ENCODE measurements at regions not wholly inside any gene's neighbourhood (a gene's known extent, or its start where the extent isn't known, plus 50 kb on each side); places are given as distances from the start of the nearest gene placed in this dataset.

DNA sequence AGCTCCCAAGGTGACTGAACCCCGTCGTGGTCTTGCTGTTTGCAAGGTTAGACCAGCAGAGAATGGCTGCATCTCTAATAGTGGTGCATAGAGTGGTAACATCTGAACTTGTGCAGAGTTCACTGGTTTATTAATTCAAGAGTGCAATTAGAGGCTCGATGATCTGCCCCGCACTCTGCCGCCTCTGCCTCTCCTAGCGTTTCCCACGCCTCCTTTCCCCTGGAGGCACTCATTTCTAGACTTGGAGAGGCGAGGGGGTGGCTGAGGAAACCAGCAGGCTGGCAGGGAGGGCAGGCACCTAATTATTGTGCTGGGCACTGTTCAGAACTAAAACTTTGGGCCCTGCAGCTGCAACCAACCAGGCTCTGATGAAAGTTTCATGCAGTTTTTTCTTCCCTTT, 363.5 kb upstream of the EEF2KMT start:
- no peak overlapping the region for H3K4me2 ChIP-seq
- Mint-ChIP-seq H3K27me3 (ENCODE audit: insufficient read depth, low read depth, poor library complexity) (peaks cover 4% of the 10 kb centered on the region), H3K9me3 (no peaks in the 10 kb centered on the region; the same call in 2 of the 3 replicates), H3K27ac (no peak overlapping the region), H3K4me3 (no peak overlapping the region), H3K36me3 (ENCODE audit: low read depth) (no peaks in the 10 kb centered on the region; the same call in 2 of the 3 replicates), H3K4me1 (peaks cover 11% of the 10 kb centered on the region)
- TF ChIP-seq JUNB (IDR thresholded peaks at IDR 0.05; ENCODE audit: unreplicated experiment) = no peak
- no peak for TF ChIP-seq CREB1 (CRISPR knock-in tag; IDR thresholded peaks at IDR 0.05; ENCODE audit: low read depth)
- TF ChIP-seq, protein P1, sequence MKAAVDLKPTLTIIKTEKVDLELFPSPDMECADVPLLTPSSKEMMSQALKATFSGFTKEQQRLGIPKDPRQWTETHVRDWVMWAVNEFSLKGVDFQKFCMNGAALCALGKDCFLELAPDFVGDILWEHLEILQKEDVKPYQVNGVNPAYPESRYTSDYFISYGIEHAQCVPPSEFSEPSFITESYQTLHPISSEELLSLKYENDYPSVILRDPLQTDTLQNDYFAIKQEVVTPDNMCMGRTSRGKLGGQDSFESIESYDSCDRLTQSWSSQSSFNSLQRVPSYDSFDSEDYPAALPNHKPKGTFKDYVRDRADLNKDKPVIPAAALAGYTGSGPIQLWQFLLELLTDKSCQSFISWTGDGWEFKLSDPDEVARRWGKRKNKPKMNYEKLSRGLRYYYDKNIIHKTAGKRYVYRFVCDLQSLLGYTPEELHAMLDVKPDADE (IDR thresholded peaks at IDR 0.05) = no peak
- no peak for TF ChIP-seq REST (IDR thresholded peaks at IDR 0.05; ENCODE audit: unreplicated experiment)
- TF ChIP-seq POLR2AphosphoS5 (IDR thresholded peaks at IDR 0.05; ENCODE audit: low read depth) = no peak
- no peak for TF ChIP-seq EZH2phosphoT487 (IDR thresholded peaks at IDR 0.05; ENCODE audit: unreplicated experiment)
- TF ChIP-seq, protein P2, sequence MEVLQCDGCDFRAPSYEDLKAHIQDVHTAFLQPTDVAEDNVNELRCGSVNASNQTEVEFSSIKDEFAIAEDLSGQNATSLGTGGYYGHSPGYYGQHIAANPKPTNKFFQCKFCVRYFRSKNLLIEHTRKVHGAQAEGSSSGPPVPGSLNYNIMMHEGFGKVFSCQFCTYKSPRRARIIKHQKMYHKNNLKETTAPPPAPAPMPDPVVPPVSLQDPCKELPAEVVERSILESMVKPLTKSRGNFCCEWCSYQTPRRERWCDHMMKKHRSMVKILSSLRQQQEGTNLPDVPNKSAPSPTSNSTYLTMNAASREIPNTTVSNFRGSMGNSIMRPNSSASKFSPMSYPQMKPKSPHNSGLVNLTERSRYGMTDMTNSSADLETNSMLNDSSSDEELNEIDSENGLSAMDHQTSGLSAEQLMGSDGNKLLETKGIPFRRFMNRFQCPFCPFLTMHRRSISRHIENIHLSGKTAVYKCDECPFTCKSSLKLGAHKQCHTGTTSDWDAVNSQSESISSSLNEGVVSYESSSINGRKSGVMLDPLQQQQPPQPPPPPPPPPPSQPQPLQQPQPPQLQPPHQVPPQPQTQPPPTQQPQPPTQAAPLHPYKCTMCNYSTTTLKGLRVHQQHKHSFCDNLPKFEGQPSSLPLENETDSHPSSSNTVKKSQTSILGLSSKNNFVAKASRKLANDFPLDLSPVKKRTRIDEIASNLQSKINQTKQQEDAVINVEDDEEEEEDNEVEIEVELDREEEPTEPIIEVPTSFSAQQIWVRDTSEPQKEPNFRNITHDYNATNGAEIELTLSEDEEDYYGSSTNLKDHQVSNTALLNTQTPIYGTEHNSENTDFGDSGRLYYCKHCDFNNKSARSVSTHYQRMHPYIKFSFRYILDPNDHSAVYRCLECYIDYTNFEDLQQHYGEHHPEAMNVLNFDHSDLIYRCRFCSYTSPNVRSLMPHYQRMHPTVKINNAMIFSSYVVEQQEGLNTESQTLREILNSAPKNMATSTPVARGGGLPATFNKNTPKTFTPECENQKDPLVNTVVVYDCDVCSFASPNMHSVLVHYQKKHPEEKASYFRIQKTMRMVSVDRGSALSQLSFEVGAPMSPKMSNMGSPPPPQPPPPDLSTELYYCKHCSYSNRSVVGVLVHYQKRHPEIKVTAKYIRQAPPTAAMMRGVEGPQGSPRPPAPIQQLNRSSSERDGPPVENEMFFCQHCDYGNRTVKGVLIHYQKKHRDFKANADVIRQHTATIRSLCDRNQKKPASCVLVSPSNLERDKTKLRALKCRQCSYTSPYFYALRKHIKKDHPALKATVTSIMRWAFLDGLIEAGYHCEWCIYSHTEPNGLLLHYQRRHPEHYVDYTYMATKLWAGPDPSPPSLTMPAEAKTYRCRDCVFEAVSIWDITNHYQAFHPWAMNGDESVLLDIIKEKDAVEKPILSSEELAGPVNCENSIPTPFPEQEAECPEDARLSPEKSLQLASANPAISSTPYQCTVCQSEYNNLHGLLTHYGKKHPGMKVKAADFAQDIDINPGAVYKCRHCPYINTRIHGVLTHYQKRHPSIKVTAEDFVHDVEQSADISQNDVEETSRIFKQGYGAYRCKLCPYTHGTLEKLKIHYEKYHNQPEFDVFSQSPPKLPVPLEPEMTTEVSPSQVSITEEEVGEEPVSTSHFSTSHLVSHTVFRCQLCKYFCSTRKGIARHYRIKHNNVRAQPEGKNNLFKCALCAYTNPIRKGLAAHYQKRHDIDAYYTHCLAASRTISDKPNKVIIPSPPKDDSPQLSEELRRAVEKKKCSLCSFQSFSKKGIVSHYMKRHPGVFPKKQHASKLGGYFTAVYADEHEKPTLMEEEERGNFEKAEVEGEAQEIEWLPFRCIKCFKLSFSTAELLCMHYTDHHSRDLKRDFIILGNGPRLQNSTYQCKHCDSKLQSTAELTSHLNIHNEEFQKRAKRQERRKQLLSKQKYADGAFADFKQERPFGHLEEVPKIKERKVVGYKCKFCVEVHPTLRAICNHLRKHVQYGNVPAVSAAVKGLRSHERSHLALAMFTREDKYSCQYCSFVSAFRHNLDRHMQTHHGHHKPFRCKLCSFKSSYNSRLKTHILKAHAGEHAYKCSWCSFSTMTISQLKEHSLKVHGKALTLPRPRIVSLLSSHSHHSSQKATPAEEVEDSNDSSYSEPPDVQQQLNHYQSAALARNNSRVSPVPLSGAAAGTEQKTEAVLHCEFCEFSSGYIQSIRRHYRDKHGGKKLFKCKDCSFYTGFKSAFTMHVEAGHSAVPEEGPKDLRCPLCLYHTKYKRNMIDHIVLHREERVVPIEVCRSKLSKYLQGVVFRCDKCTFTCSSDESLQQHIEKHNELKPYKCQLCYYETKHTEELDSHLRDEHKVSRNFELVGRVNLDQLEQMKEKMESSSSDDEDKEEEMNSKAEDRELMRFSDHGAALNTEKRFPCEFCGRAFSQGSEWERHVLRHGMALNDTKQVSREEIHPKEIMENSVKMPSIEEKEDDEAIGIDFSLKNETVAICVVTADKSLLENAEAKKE (CRISPR knock-in tag; IDR thresholded peaks at IDR 0.05) = no peak
- no peak for TF ChIP-seq ZNF331 (CRISPR knock-in tag; IDR thresholded peaks at IDR 0.05; ENCODE audit: low read depth)
- no peak for TF ChIP-seq ZNF114 (CRISPR knock-in tag; IDR thresholded peaks at IDR 0.05)
- TF ChIP-seq EZH2 (IDR thresholded peaks at IDR 0.05; ENCODE audit: low read depth, unreplicated experiment) = no peak
- no peak for TF ChIP-seq NANOG (IDR thresholded peaks at IDR 0.05; ENCODE audit: borderline replicate concordance)
- TF ChIP-seq, protein P3, sequence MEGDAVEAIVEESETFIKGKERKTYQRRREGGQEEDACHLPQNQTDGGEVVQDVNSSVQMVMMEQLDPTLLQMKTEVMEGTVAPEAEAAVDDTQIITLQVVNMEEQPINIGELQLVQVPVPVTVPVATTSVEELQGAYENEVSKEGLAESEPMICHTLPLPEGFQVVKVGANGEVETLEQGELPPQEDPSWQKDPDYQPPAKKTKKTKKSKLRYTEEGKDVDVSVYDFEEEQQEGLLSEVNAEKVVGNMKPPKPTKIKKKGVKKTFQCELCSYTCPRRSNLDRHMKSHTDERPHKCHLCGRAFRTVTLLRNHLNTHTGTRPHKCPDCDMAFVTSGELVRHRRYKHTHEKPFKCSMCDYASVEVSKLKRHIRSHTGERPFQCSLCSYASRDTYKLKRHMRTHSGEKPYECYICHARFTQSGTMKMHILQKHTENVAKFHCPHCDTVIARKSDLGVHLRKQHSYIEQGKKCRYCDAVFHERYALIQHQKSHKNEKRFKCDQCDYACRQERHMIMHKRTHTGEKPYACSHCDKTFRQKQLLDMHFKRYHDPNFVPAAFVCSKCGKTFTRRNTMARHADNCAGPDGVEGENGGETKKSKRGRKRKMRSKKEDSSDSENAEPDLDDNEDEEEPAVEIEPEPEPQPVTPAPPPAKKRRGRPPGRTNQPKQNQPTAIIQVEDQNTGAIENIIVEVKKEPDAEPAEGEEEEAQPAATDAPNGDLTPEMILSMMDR (conservative IDR thresholded peaks at IDR 0.05; ENCODE audit: low read depth in 2 of 2) = no peak
- no peak for TF ChIP-seq STAT1 (IDR thresholded peaks at IDR 0.05; ENCODE audit: unreplicated experiment)
- no peaks in the 10 kb centered on the region for H3K9me2 ChIP-seq (ENCODE audit: insufficient read depth)
- DNase-seq (ENCODE audit: low spot score) (no peak), ATAC-seq (no peak)
- H4K20me1 ChIP-seq (replicated peaks; ENCODE audit: insufficient read depth) = no peaks in the 10 kb centered on the region
- no peaks in the 10 kb centered on the region for H3K36me3 ChIP-seq (ENCODE audit: insufficient read depth)
- H3K27me3 ChIP-seq (ENCODE audit: insufficient read depth) = no peaks in the 10 kb centered on the region
- H3K4me3 ChIP-seq = no peak overlapping the region
- H2AFZ ChIP-seq = no peak overlapping the region
- peaks cover 10% of the 10 kb centered on the region; the same call in 1 of the 2 replicates for H3K4me1 ChIP-seq (ENCODE audit: insufficient read depth)
- no peak overlapping the region for H3K27ac ChIP-seq (ENCODE audit: low read depth)
- no peaks in the 10 kb centered on the region for H3F3A ChIP-seq (replicated peaks; ENCODE audit: low read depth)
- no peaks in the 10 kb centered on the region for H3K79me2 ChIP-seq (replicated peaks; ENCODE audit: insufficient read depth)
